Lung (tissue), 11 donors: ENCODE measurements at regions not wholly inside any gene's neighbourhood (a gene's known extent, or its start where the extent isn't known, plus 50 kb on each side); places are given as distances from the start of the nearest gene placed in this dataset.

Experiments used
- ATAC-seq: fragments of 200-7000 bp; cut with Tn5 transposase; one replicate; pipeline ENCODE4 v1.9.1; 2020; ENCODE audit warnings: moderate number of reproducible peaks; ENCODE audit not compliant: insufficient read depth, low FRiP score
- DNase-seq, 3 donors: peaks; one replicate each; pipeline ENCODE4 v3.0.0-alpha.2; 2013 to 2017
- H3K27ac ChIP-seq, 2 donors: one replicate each; pipeline ENCODE4 v1.5.1; 2013; ENCODE audit warnings: mild to moderate bottlenecking in 2 of 2, moderate library complexity in 2 of 2, control low read depth in 1 of 2, inconsistent platforms in 1 of 2, low read depth in 1 of 2, low read length in 1 of 2
- H3K27me3 ChIP-seq, 3 donors: one replicate each; pipeline ENCODE4 v1.5.1; 2013; ENCODE audit warnings: low read length in 2 of 3; ENCODE audit not compliant: control insufficient read depth in 3 of 3, insufficient read depth in 3 of 3
- H3K36me3 ChIP-seq, 4 donors: one replicate each; pipeline ENCODE4 v1.5.1; 2013; ENCODE audit warnings: low read length in 4 of 4, mild to moderate bottlenecking in 1 of 4, moderate library complexity in 1 of 4; ENCODE audit not compliant: control insufficient read depth in 4 of 4, insufficient read depth in 4 of 4
- H3K4me1 ChIP-seq, 5 donors: one replicate each; pipeline ENCODE4 v1.5.1; 2013; ENCODE audit warnings: low read length in 5 of 5, mild to moderate bottlenecking in 2 of 5, moderate library complexity in 1 of 5; ENCODE audit not compliant: control insufficient read depth in 5 of 5, insufficient read depth in 5 of 5
- H3K4me3 ChIP-seq: one replicate; pipeline ENCODE4 v1.5.1; 2013; ENCODE audit warnings: mild to moderate bottlenecking, control low read depth, moderate library complexity
- H3K9ac ChIP-seq, 2 donors: one replicate each; pipeline ENCODE4 v1.5.1; 2013; ENCODE audit warnings: low read length in 2 of 2, control low read depth in 1 of 2; ENCODE audit not compliant: insufficient read depth in 1 of 2
- H3K9me3 ChIP-seq, 4 donors: one replicate each; pipeline ENCODE4 v1.5.1; 2013; ENCODE audit warnings: low read length in 3 of 4, mild to moderate bottlenecking in 1 of 4, moderate library complexity in 1 of 4; ENCODE audit not compliant: control insufficient read depth in 4 of 4, insufficient read depth in 3 of 4
- WGBS, 2 donors: extraction: QIAGEN DNeasy Blood & Tissue Kit; methylation state at CpG; one replicate each; pipeline ENCODE4 v1.1.7; 2013; 5-methylcytosine and 5-hydroxymethylcytosine counted together
- TF ChIP-seq, protein P1 (sequence below): IDR thresholded peaks from 2 replicates; pipeline ENCODE4 v1.5.1; 2012; ENCODE audit warnings: mild to moderate bottlenecking; ENCODE audit errors: control extremely low read depth, extremely low read depth
- donor health status: control.
- donor health status: control.
- donor health status: Bipolar disorder and iron deficiency.
- donor health status: healthy.
- donor health status: DM: yes; HTN: yes; CAD: no.

GRCh38 chr4:25552580-25553271 is 102.9 kb upstream of the SLC34A2 start:
- no peak overlapping the region for H3K9ac ChIP-seq
- H3K4me1 ChIP-seq = no peaks in the 10 kb centered on the region
- peaks cover 0 to 2% (median 0%) of the 10 kb centered on the region in 4 donors for H3K9me3 ChIP-seq
- TF ChIP-seq, protein P1, sequence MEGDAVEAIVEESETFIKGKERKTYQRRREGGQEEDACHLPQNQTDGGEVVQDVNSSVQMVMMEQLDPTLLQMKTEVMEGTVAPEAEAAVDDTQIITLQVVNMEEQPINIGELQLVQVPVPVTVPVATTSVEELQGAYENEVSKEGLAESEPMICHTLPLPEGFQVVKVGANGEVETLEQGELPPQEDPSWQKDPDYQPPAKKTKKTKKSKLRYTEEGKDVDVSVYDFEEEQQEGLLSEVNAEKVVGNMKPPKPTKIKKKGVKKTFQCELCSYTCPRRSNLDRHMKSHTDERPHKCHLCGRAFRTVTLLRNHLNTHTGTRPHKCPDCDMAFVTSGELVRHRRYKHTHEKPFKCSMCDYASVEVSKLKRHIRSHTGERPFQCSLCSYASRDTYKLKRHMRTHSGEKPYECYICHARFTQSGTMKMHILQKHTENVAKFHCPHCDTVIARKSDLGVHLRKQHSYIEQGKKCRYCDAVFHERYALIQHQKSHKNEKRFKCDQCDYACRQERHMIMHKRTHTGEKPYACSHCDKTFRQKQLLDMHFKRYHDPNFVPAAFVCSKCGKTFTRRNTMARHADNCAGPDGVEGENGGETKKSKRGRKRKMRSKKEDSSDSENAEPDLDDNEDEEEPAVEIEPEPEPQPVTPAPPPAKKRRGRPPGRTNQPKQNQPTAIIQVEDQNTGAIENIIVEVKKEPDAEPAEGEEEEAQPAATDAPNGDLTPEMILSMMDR = no peak
- H3K36me3 ChIP-seq = no peaks in the 10 kb centered on the region
- peak overlapping the region in 1 of 2 donors; percentile 72 for H3K27ac ChIP-seq
- H3K27me3 ChIP-seq = no peaks in the 10 kb centered on the region
- ATAC-seq = peak; percentile 74
- DNase-seq = peak; percentile 12 to 61 (median 33)
- 43 to 62% methylated on average over 8 of the region's 8 CpGs for WGBS, 2 donors
- no peak overlapping the region for H3K4me3 ChIP-seq

DNA sequence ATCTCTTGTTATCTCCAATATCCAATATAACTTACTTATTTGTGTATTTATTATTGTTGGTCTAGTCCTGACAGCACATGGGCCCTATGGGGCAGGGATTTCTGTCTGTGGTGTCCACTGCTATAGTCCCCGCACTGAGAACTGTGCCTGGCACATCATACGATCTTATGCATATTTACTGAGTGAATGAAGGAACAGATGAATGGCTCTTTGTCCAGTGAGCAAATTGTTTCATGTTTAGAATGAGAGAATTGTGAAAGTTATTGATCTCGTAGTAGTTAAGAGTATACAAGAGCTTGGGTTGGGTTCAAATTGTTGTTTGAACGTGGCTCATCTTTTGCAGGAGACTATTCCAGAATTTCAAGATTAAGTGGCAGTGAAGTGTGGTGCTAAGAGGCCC is 96.1 kb upstream of the SLC34A2 start:
- no peak for DNase-seq
- Histone ChIP-seq H3K9me3 (no peaks in the 10 kb centered on the region), H3K27me3 (no peaks in the 10 kb centered on the region), H3K4me3 (no peak overlapping the region), H3K4me1 (no peaks in the 10 kb centered on the region), H3K9ac (no peak overlapping the region), H3K27ac (no peak overlapping the region), H3K36me3 (no peaks in the 10 kb centered on the region)
- TF ChIP-seq, protein P1 = no peak
- no peak for ATAC-seq
- 66 to 86% methylated on average over 4 of the region's 4 CpGs for WGBS, 2 donors

GRCh38 chr4:25560605-25561004 is 95.0 kb upstream of the SLC34A2 start:
- H3K9ac ChIP-seq = no peak overlapping the region
- no peaks in the 10 kb centered on the region for H3K36me3 ChIP-seq
- no peak for ATAC-seq
- WGBS, 2 donors = 48 to 52% methylated on average over 8 of the region's 8 CpGs
- no peak overlapping the region for H3K27ac ChIP-seq
- no peaks in the 10 kb centered on the region for H3K27me3 ChIP-seq
- no peaks in the 10 kb centered on the region for H3K4me1 ChIP-seq
- TF ChIP-seq, protein P1 = no peak
- no peak overlapping the region for H3K4me3 ChIP-seq
- H3K9me3 ChIP-seq = no peaks in the 10 kb centered on the region
- DNase-seq = no peak

GRCh38 chr4:25563071-25563564 is 92.5 kb upstream of the SLC34A2 start:
- H3K4me3 ChIP-seq = no peak overlapping the region
- no peaks in the 10 kb centered on the region for H3K4me1 ChIP-seq
- H3K9me3 ChIP-seq = no peaks in the 10 kb centered on the region
- ATAC-seq = no peak
- DNase-seq = no peak
- TF ChIP-seq, protein P1 = no peak
- H3K9ac ChIP-seq = no peak overlapping the region
- H3K27me3 ChIP-seq = no peaks in the 10 kb centered on the region
- peak overlapping the region in 1 of 2 donors; percentile 39 for H3K27ac ChIP-seq
- H3K36me3 ChIP-seq = no peaks in the 10 kb centered on the region
- 58 to 70% methylated on average over 8 of the region's 8 CpGs for whole genome bisulfite sequencing, 2 donors
